ENCODE measurements at regions not wholly inside any gene's neighbourhood (a gene's known extent, or its start where the extent isn't known, plus 50 kb on each side); places are given as distances from the start of the nearest gene placed in this dataset.
"Not testable (repeated sequence)": the region's sequence is repeated elsewhere in the genome, so short reads cannot be mapped to it uniquely, and the experiment has no call there.

GRCh38 chr3:11898611-11899325, 52.1 kb upstream of the TAMM41 start:
- no peak for DNase-seq

GRCh38 chr3:11899389-11899788, 52.7 kb upstream of the TAMM41 start:
- not testable (repeated sequence) for DNase-seq

- DNase-seq: no peak
Observed at GRCh38 chr3:11899826-11900225, 53.1 kb upstream of the TAMM41 start.

- DNase-seq: peak; percentile 48
Observed at GRCh38 chr3:11900824-11901223, 54.1 kb upstream of the TAMM41 start.

GRCh38 chr3:11901286-11901875, 54.7 kb upstream of the TAMM41 start:
- no peak for DNase-seq

- no peak for DNase-seq
Observed at GRCh38 chr3:11903047-11903446, 56.4 kb upstream of the TAMM41 start.

GRCh38 chr3:11903447-11903846, 56.8 kb upstream of the TAMM41 start:
- no peak for DNase-seq

- DNase-seq: no peak
Observed at GRCh38 chr3:11904157-11904556, 57.5 kb upstream of the TAMM41 start.

- DNase-seq: no peak
Observed at GRCh38 chr3:11906407-11906806, 59.7 kb upstream of the TAMM41 start.

GRCh38 chr3:11907667-11908660, 61.3 kb upstream of the TAMM41 start:
- peak; percentile 3 for DNase-seq

GRCh38 chr3:11908981-11909698, 62.5 kb upstream of the TAMM41 start:
- no peak for DNase-seq

- DNase-seq: no peak
Observed at GRCh38 chr3:11909726-11910125, 63.0 kb upstream of the TAMM41 start.

GRCh38 chr3:11910216-11910930, 63.7 kb upstream of the TAMM41 start:
- DNase-seq: not testable (repeated sequence)

- DNase-seq: peak; percentile 2
Observed at GRCh38 chr3:11910971-11911531, 64.4 kb upstream of the TAMM41 start.

- DNase-seq: not testable (repeated sequence)
Observed at GRCh38 chr3:11911887-11912286, 65.2 kb upstream of the TAMM41 start.

- DNase-seq: no peak
Observed at GRCh38 chr3:11913316-11913715, 66.6 kb upstream of the TAMM41 start.

GRCh38 chr3:11914041-11914440, 67.4 kb upstream of the TAMM41 start:
- DNase-seq: no peak

GRCh38 chr3:11914651-11915050, 68.0 kb upstream of the TAMM41 start:
- DNase-seq: no peak

GRCh38 chr3:11915621-11916424, 69.1 kb upstream of the TAMM41 start:
- DNase-seq: no peak

GRCh38 chr3:11916425-11916762, 69.7 kb upstream of the TAMM41 start:
- not testable (repeated sequence) for DNase-seq

All from tongue (tissue), 1 donor.